ENCODE measurements at regions not wholly inside any gene's neighbourhood (a gene's known extent, or its start where the extent isn't known, plus 50 kb on each side); places are given as distances from the start of the nearest gene placed in this dataset.

DNA sequence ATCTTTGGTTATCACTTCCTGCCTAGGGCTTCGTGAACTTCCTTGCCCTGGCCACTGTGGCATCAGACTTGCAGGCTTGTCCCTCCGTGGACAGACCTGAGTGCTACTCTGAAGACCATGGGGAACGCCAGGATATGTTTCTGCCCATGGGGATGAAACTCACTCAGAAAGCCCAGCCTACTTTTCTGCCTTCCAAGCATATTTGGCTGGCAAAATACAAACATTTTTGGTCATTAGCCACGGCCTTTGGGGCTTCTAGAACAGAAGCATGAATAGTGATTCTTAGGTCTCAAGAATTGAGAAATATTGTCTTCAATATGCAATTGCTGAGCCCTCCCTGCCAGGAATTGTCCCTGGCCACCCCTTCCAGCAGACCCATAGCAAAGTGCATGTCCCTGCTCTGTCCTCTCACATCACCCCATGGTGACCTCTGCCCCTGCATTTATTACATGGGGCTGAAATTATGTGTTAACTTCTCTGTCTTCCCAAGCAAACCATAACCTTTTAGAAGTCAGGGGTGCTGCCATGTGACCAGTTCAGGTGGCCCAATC is 152.4 kb downstream of the OSR1 start:
- Histone ChIP-seq H3K27me3 (no peaks in the 10 kb centered on the region), H3K36me3 (no peaks in the 10 kb centered on the region), H3K4me1 (no peaks in the 10 kb centered on the region), H3K27ac (no peak overlapping the region), H3K9me3 (no peaks in the 10 kb centered on the region), H3K4me3 (no peak overlapping the region)
- ATAC-seq (ENCODE audit: low FRiP score in 2 of 2) (no peak), DNase-seq (no peak)
- 78 to 94% methylated on average over 3 to 4 of the region's 4 CpGs for WGBS, 2 donors
- TF ChIP-seq POLR2AphosphoS5 (IDR thresholded peaks at IDR 0.05), result no peak
- TF ChIP-seq, protein P1, sequence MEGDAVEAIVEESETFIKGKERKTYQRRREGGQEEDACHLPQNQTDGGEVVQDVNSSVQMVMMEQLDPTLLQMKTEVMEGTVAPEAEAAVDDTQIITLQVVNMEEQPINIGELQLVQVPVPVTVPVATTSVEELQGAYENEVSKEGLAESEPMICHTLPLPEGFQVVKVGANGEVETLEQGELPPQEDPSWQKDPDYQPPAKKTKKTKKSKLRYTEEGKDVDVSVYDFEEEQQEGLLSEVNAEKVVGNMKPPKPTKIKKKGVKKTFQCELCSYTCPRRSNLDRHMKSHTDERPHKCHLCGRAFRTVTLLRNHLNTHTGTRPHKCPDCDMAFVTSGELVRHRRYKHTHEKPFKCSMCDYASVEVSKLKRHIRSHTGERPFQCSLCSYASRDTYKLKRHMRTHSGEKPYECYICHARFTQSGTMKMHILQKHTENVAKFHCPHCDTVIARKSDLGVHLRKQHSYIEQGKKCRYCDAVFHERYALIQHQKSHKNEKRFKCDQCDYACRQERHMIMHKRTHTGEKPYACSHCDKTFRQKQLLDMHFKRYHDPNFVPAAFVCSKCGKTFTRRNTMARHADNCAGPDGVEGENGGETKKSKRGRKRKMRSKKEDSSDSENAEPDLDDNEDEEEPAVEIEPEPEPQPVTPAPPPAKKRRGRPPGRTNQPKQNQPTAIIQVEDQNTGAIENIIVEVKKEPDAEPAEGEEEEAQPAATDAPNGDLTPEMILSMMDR (IDR thresholded peaks at IDR 0.05), result no peak
- no peak for TF ChIP-seq EP300 (IDR thresholded peaks at IDR 0.05)
- no peak for TF ChIP-seq POLR2A (IDR thresholded peaks at IDR 0.05)

GRCh38 chr2:19203866-19204265 is 154.6 kb downstream of the OSR1 start:
- H3K27ac ChIP-seq, result no peak overlapping the region
- no peak for ATAC-seq (ENCODE audit: low FRiP score in 2 of 2)
- H3K4me3 ChIP-seq, result no peak overlapping the region
- no peaks in the 10 kb centered on the region for H3K4me1 ChIP-seq
- H3K36me3 ChIP-seq, result no peaks in the 10 kb centered on the region
- no peaks in the 10 kb centered on the region for H3K9me3 ChIP-seq
- no peaks in the 10 kb centered on the region for H3K27me3 ChIP-seq
- peak in 1 of 2 donors; percentile 4 for DNase-seq
- TF ChIP-seq POLR2A (IDR thresholded peaks at IDR 0.05) (no peak), POLR2AphosphoS5 (IDR thresholded peaks at IDR 0.05) (no peak), EP300 (IDR thresholded peaks at IDR 0.05) (no peak)
- TF ChIP-seq, protein P1 (IDR thresholded peaks at IDR 0.05), result no peak
- 95 to 96% methylated on average over 5 of the region's 5 CpGs for WGBS, 2 donors

GRCh38 chr2:19201911-19202462 is 156.4 kb downstream of the OSR1 start:
- H3K36me3 ChIP-seq, result no peaks in the 10 kb centered on the region
- H3K4me3 ChIP-seq, result no peak overlapping the region
- H3K9me3 ChIP-seq, result no peaks in the 10 kb centered on the region
- ATAC-seq (ENCODE audit: low FRiP score in 2 of 2) (no peak), DNase-seq (no peak)
- TF ChIP-seq POLR2A (IDR thresholded peaks at IDR 0.05), result no peak
- TF ChIP-seq, protein P1 (IDR thresholded peaks at IDR 0.05), result no peak
- no peak for TF ChIP-seq EP300 (IDR thresholded peaks at IDR 0.05)
- no peak for TF ChIP-seq POLR2AphosphoS5 (IDR thresholded peaks at IDR 0.05)
- whole genome bisulfite sequencing, 2 donors, result 69 to 88% methylated on average over 4 of the region's 4 CpGs
- H3K27ac ChIP-seq, result no peak overlapping the region
- H3K27me3 ChIP-seq, result no peaks in the 10 kb centered on the region
- H3K4me1 ChIP-seq, result no peaks in the 10 kb centered on the region

DNA sequence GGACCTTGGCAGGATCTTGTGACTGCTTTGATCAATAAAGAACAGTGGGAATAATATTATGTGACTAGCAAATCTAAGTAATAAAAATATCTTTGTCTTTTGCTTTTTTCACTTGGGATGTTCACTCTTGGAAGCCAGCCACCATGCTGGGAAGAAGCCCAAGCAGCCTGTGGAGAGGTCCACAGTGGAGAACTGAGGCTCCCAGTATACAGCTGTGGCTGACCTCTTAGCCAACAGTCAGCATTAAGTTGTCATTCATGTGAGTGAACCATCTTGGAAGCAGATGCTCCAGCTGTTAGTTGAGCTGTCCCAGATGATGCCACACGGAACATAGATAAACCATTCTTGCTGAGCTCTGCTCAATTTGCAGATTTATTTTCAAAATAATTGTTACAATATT is 160.0 kb downstream of the OSR1 start:
- TF ChIP-seq EP300 (IDR thresholded peaks at IDR 0.05) (no peak), POLR2A (IDR thresholded peaks at IDR 0.05) (no peak), POLR2AphosphoS5 (IDR thresholded peaks at IDR 0.05) (no peak)
- TF ChIP-seq, protein P1 (IDR thresholded peaks at IDR 0.05), result no peak
- no peak for DNase-seq
- WGBS, 2 donors, result 79 to 93% methylated on average over 1 of the region's 1 CpG

GRCh38 chr2:19195661-19196060 is 162.8 kb downstream of the OSR1 start:
- H3K27ac ChIP-seq, result no peak overlapping the region
- no peak for ATAC-seq (ENCODE audit: low FRiP score in 2 of 2)
- no peaks in the 10 kb centered on the region for H3K27me3 ChIP-seq
- TF ChIP-seq, protein P1 (IDR thresholded peaks at IDR 0.05), result no peak
- TF ChIP-seq POLR2AphosphoS5 (IDR thresholded peaks at IDR 0.05) (no peak), POLR2A (IDR thresholded peaks at IDR 0.05) (no peak), EP300 (IDR thresholded peaks at IDR 0.05) (no peak)
- H3K4me3 ChIP-seq, result no peak overlapping the region
- H3K4me1 ChIP-seq, result no peaks in the 10 kb centered on the region
- no peak for DNase-seq
- no peaks in the 10 kb centered on the region for H3K36me3 ChIP-seq
- 60 to 72% methylated on average over 1 of the region's 1 CpG for WGBS, 2 donors
- H3K9me3 ChIP-seq, result no peaks in the 10 kb centered on the region

More for the DNA sequence above, 160.0 kb downstream of the OSR1 start:
- Histone ChIP-seq H3K27me3 (no peaks in the 10 kb centered on the region), H3K27ac (no peak overlapping the region), H3K4me3 (no peak overlapping the region), H3K36me3 (no peaks in the 10 kb centered on the region), H3K9me3 (no peaks in the 10 kb centered on the region), H3K4me1 (no peaks in the 10 kb centered on the region)
- ATAC-seq (ENCODE audit: low FRiP score in 2 of 2), result no peak

Measured in upper lobe of left lung (tissue), 6 donors.